Stimulated activated memory B cell treated with anti-CD40 and anti-IgM and Interleukin-4, amounts not matched to agents 10 μg/mL and 1 μg/mL and 100 μg/mL, for 72 hours (primary cell): ENCODE measurements at regions not wholly inside any gene's neighbourhood (a gene's known extent, or its start where the extent isn't known, plus 50 kb on each side); places are given as distances from the start of the nearest gene placed in this dataset.

Experiments used
- ATAC-seq: fragments of 150-1000 bp; cut with Tn5 transposase; 2 replicates; pipeline ENCODE4 v1.10.0; 2021
- H3K27ac Mint-ChIP-seq: one replicate; pipeline ENCODE4 v1.8.0; 2022; ENCODE audit warnings: mild to moderate bottlenecking, mixed read lengths
- H3K27me3 Mint-ChIP-seq: one replicate; pipeline ENCODE4 v1.8.0; 2022; ENCODE audit warnings: mixed read lengths
- H3K36me3 Mint-ChIP-seq: one replicate; pipeline ENCODE4 v1.8.0; 2022; ENCODE audit warnings: mixed read lengths
- H3K4me1 Mint-ChIP-seq: one replicate; pipeline ENCODE4 v1.8.0; 2022; ENCODE audit warnings: mixed read lengths
- H3K4me3 Mint-ChIP-seq: one replicate; pipeline ENCODE4 v1.8.0; 2022; ENCODE audit warnings: mild to moderate bottlenecking, moderate library complexity, mixed read lengths
- H3K9me3 Mint-ChIP-seq: one replicate; pipeline ENCODE4 v1.8.0; 2022; ENCODE audit warnings: mixed read lengths

- Mint-ChIP-seq H3K9me3 (peaks cover 19% of the 10 kb centered on the region), H3K36me3 (no peaks in the 10 kb centered on the region), H3K4me3 (no peak overlapping the region), H3K4me1 (no peaks in the 10 kb centered on the region), H3K27me3 (no peaks in the 10 kb centered on the region), H3K27ac (no peak overlapping the region)
- no peak for ATAC-seq
Measured at GRCh38 chr4:71630803-71631202, 153.1 kb downstream of the GC start.

- no peaks in the 10 kb centered on the region for H3K36me3 Mint-ChIP-seq
- H3K9me3 Mint-ChIP-seq = peaks cover 21% of the 10 kb centered on the region
- no peak overlapping the region for H3K4me3 Mint-ChIP-seq
- ATAC-seq = no peak
- H3K4me1 Mint-ChIP-seq = no peaks in the 10 kb centered on the region
- no peak overlapping the region for H3K27ac Mint-ChIP-seq
- H3K27me3 Mint-ChIP-seq = peaks cover 15% of the 10 kb centered on the region
Measured at GRCh38 chr4:71625005-71625404, 158.9 kb downstream of the GC start.
